Right atrium auricular region (tissue), 2 donors: ENCODE measurements at regions not wholly inside any gene's neighbourhood (a gene's known extent, or its start where the extent isn't known, plus 50 kb on each side); places are given as distances from the start of the nearest gene placed in this dataset.

Experiments
- DNase-seq: peaks from one replicate; pipeline ENCODE4 v3.0.0-alpha.2; 2019; ENCODE audit warnings: low spot score
- H3K27ac ChIP-seq, 2 donors: fragments of 200-600 bp; sonication (generic); 1 replicate in 1 of 2; 2 replicates in 1 of 2; pipeline ENCODE4 v1.5.1; 2016 to 2019
- H3K27me3 ChIP-seq, 2 donors: fragments of 200-600 bp; sonication (generic); one replicate each; pipeline versions ENCODE4 v1.5.1 to v1.6.0; 2017 to 2019
- H3K36me3 ChIP-seq: fragments of 200-600 bp; sonication (generic); one replicate; pipeline ENCODE4 v1.5.1; 2016
- H3K4me1 ChIP-seq, 2 donors: fragments of 200-600 bp; sonication (generic); one replicate each; pipeline versions ENCODE4 v1.5.1 to v1.6.0; 2017 to 2019
- H3K4me3 ChIP-seq, 2 donors: fragments of 200-600 bp; sonication (generic); 1 replicate in 1 of 2; 2 replicates in 1 of 2; pipeline ENCODE4 v1.5.1; 2017 to 2019; ENCODE audit warnings: mild to moderate bottlenecking in 1 of 2, moderate library complexity in 1 of 2
- H3K9me3 ChIP-seq, 2 donors: fragments of 200-600 bp; sonication (generic); one replicate each; pipeline ENCODE4 v1.5.1; 2019
- TF ChIP-seq, protein P1 (sequence below), 2 donors: fragments of 200-600 bp; sonication (generic); IDR thresholded peaks; one replicate each; pipeline ENCODE4 v1.5.1; 2019; ENCODE audit warnings: antibody characterized with exemption in 2 of 2

DNA sequence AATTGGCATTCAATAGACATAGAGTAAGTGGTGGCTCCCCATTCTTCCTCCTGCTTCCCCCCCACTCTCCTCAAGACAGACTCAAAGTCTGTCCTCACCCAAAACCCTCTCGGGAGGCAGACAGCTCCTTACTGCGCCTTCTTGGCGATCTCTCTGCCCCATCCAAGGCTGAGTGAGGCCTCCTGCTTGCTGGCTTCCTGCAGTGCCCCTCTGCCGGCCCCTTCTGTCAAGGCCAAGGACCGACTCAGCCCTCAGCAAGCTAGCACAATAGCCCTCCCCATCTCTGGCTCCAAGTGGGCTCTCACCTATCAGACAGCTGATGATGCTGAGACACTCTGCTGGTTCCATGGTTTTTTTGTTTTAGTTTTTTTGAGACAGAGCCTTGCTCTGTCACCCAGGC lies 62.5 kb upstream of the DLK1 start:
- Histone ChIP-seq H3K36me3 (no peaks in the 10 kb centered on the region), H3K4me1 (peaks cover 0 to 6% of the 10 kb centered on the region in 2 donors), H3K27ac (no peak overlapping the region), H3K9me3 (no peaks in the 10 kb centered on the region), H3K27me3 (no peaks in the 10 kb centered on the region), H3K4me3 (no peak overlapping the region)
- DNase-seq, result no peak
- TF ChIP-seq, protein P1, sequence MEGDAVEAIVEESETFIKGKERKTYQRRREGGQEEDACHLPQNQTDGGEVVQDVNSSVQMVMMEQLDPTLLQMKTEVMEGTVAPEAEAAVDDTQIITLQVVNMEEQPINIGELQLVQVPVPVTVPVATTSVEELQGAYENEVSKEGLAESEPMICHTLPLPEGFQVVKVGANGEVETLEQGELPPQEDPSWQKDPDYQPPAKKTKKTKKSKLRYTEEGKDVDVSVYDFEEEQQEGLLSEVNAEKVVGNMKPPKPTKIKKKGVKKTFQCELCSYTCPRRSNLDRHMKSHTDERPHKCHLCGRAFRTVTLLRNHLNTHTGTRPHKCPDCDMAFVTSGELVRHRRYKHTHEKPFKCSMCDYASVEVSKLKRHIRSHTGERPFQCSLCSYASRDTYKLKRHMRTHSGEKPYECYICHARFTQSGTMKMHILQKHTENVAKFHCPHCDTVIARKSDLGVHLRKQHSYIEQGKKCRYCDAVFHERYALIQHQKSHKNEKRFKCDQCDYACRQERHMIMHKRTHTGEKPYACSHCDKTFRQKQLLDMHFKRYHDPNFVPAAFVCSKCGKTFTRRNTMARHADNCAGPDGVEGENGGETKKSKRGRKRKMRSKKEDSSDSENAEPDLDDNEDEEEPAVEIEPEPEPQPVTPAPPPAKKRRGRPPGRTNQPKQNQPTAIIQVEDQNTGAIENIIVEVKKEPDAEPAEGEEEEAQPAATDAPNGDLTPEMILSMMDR (IDR thresholded peaks at IDR 0.05), result no peak

DNA sequence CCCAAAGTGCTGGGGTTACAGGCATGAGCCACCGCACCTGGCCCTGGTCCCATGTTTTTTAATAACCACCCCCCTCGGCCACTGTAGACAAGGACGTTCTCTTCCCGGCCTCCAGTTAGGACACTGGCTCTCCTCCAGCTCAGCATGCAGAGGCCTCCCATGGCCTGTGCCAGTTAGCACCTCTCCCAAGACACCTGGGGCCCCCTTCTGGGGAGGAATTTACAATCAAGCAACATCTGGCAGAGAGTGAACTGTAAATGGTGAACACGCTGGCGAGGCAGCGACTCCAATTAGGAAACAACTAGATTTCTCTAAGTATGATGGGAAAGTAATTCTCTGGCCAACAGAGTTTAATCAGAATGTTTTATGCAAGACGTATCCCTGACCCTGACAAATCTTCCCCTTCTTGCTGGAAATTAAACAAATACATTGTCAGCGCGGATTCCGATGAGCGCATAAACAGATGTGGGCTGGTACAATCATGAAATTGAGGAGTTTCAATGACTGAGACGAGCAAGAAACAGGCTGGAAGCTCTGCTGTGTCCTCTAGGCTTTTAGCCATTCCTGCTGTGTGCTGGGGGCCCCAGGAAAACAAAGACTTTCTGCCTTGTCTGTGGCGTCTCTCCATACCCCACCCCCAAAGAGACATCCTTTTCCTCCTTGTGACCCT lies 61.7 kb upstream of the DLK1 start:
- Histone ChIP-seq H3K27me3 (no peaks in the 10 kb centered on the region), H3K27ac (no peak overlapping the region), H3K4me1 (peaks cover 0 to 6% of the 10 kb centered on the region in 2 donors), H3K36me3 (no peaks in the 10 kb centered on the region), H3K9me3 (no peaks in the 10 kb centered on the region), H3K4me3 (no peak overlapping the region)
- no peak for DNase-seq
- TF ChIP-seq, protein P1 (IDR thresholded peaks at IDR 0.05), result no peak

DNA sequence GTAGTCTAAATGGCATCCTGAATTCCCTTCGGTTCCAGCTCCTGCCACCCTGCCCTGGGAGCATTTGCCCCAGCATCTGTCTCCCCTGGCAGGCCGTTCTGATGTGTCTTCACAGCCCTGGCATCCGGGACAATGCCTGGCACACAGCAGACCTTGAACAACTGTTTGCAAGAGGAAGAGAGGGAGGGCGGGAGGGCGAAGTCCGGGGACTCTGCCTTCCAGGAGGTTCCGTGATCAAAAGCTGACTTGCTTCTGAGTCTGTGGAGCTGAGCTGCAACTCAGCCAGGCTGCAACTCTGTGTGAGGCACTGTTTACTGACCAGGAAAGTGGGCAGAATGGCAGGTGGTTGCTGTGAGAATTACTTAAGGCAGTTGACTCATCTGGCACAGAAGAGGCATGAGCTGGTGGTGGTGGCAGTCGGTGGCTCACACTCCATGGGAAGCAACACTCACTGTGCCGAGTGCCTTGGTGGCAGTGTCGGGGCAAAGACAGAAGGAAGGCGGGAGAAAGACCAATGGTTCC lies 61.1 kb upstream of the DLK1 start:
- Histone ChIP-seq H3K4me3 (no peak overlapping the region), H3K4me1 (peaks cover 0 to 6% of the 10 kb centered on the region in 2 donors), H3K27me3 (no peaks in the 10 kb centered on the region), H3K27ac (no peak overlapping the region), H3K36me3 (no peaks in the 10 kb centered on the region), H3K9me3 (no peaks in the 10 kb centered on the region)
- DNase-seq, result no peak
- TF ChIP-seq, protein P1 (IDR thresholded peaks at IDR 0.05), result no peak

DNA sequence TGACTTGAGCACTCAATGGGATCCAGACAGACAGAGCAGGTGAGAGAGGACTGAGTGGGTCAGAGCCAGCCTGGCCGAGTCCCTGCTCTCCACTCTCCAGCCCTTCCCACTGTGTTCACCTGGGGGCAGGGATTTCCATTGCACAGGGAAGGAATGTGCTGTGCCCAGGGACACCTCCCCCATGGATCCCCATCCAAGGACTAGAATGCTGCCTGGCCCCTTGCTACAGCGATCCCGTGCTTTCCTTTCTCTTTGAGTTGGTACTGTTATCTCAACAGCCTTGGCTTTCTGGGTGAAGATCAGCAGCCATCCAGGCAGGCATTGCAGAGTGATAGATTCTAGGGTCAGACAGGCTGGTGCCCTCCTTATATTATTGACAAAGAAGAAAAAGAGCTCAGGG lies 60.3 kb upstream of the DLK1 start:
- H3K9me3 ChIP-seq, result no peaks in the 10 kb centered on the region
- no peak overlapping the region for H3K27ac ChIP-seq
- no peak overlapping the region for H3K4me3 ChIP-seq
- no peaks in the 10 kb centered on the region for H3K27me3 ChIP-seq
- H3K4me1 ChIP-seq, result peaks cover 0 to 6% of the 10 kb centered on the region in 2 donors
- DNase-seq, result no peak
- no peaks in the 10 kb centered on the region for H3K36me3 ChIP-seq
- TF ChIP-seq, protein P1 (IDR thresholded peaks at IDR 0.05), result no peak

DNA sequence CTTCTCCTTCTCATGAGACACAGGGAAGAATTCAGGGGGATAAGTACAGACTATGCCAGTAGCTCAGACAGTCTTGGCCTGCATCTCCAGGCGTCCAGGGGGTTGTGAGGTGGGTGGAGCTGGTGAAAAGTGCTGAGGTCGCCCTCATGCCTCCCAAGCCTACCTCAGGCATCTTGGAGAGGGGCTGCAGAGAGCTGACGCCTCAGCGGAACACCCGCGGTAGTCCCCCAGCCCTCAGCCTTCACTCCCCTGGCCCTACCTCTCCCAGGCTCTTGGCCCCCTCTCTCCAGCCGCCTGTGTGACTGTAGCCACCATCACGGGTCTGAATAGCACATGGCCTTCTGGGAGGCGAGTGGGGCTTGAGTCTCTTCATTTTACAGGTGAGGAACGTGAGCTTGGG lies 59.8 kb upstream of the DLK1 start:
- DNase-seq, result no peak
- H3K4me1 ChIP-seq, result peaks cover 0 to 6% of the 10 kb centered on the region in 2 donors
- TF ChIP-seq, protein P1 (IDR thresholded peaks at IDR 0.05), result no peak
- H3K9me3 ChIP-seq, result no peaks in the 10 kb centered on the region
- no peak overlapping the region for H3K27ac ChIP-seq
- H3K36me3 ChIP-seq, result no peaks in the 10 kb centered on the region
- H3K4me3 ChIP-seq, result no peak overlapping the region
- no peaks in the 10 kb centered on the region for H3K27me3 ChIP-seq

DNA sequence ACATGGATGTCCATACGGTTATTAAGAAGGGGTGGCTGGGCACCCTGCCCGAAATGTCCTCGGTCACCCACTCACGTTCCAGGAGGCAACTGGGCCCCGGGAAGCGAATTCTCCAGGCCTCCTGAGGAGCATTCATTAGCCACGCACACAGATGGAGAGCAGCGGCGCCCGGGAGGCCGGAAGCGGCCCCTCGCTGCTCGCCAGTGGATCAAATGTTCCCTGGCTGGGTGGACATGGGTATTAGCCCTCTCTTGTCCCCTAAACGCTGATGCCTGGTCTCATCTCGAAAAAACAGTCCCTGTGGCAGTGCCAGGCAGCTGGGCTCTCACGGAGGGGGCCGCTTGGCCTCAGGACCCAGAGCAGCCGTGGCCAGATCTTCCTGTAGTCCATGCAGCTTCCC lies 59.0 kb upstream of the DLK1 start:
- Histone ChIP-seq H3K9me3 (no peaks in the 10 kb centered on the region), H3K4me3 (no peak overlapping the region), H3K27me3 (no peaks in the 10 kb centered on the region), H3K4me1 (peaks cover 0 to 6% of the 10 kb centered on the region in 2 donors), H3K36me3 (no peaks in the 10 kb centered on the region), H3K27ac (no peak overlapping the region)
- TF ChIP-seq, protein P1 (IDR thresholded peaks at IDR 0.05), result no peak
- no peak for DNase-seq
